ENCODE measurements at regions not wholly inside any gene's neighbourhood (a gene's known extent, or its start where the extent isn't known, plus 50 kb on each side); places are given as distances from the start of the nearest gene placed in this dataset.

GRCh38 chr12:127074161-127074560 is 1192.8 kb upstream of the TMEM132C start:
- Histone ChIP-seq H3K27ac (no peak overlapping the region), H3K36me3 (no peaks in the 10 kb centered on the region), H3K9me3 (no peaks in the 10 kb centered on the region), H3K27me3 (replicated peaks; ENCODE audit: insufficient read depth) (no peaks in the 10 kb centered on the region), H3K4me1 (replicated peaks) (no peaks in the 10 kb centered on the region), H3K4me3 (no peak overlapping the region)
- intact Hi-C loops (cut with DNase I): no loop called here
- TF ChIP-seq CTCF (IDR thresholded peaks at IDR 0.05) (no peak), POLR2A (IDR thresholded peaks at IDR 0.05) (no peak), POLR2AphosphoS5 (IDR thresholded peaks at IDR 0.05) (no peak)
- DNase-seq (ENCODE audit: low spot score): no peak
- 18% methylated on average over 2 of the region's 2 CpGs for WGBS

- H3K27me3 ChIP-seq (replicated peaks; ENCODE audit: insufficient read depth): no peaks in the 10 kb centered on the region
- no peaks in the 10 kb centered on the region for H3K36me3 ChIP-seq
- intact Hi-C loops (cut with DNase I): no loop called here
- no peak overlapping the region for H3K4me3 ChIP-seq
- TF ChIP-seq POLR2AphosphoS5 (IDR thresholded peaks at IDR 0.05) (no peak), CTCF (IDR thresholded peaks at IDR 0.05) (no peak)
- WGBS: 83% methylated on average over 4 of the region's 4 CpGs
- no peak overlapping the region for H3K27ac ChIP-seq
- H3K9me3 ChIP-seq: no peaks in the 10 kb centered on the region
- no peak for DNase-seq (ENCODE audit: low spot score)
- H3K4me1 ChIP-seq (replicated peaks): no peaks in the 10 kb centered on the region
Measured at GRCh38 chr12:127075981-127076380, 1191.0 kb upstream of the TMEM132C start.

- Histone ChIP-seq H3K4me1 (replicated peaks) (no peaks in the 10 kb centered on the region), H3K9me3 (no peaks in the 10 kb centered on the region), H3K36me3 (no peaks in the 10 kb centered on the region), H3K27me3 (replicated peaks; ENCODE audit: insufficient read depth) (no peaks in the 10 kb centered on the region), H3K27ac (no peak overlapping the region), H3K4me3 (no peak overlapping the region)
- TF ChIP-seq POLR2A (IDR thresholded peaks at IDR 0.05): no peak
- no peak for TF ChIP-seq POLR2AphosphoS5 (IDR thresholded peaks at IDR 0.05)
- TF ChIP-seq CTCF (IDR thresholded peaks at IDR 0.05): no peak
- intact Hi-C loops (cut with DNase I): no loop called here
- DNase-seq (ENCODE audit: low spot score): no peak
- 69% methylated on average over 5 of the region's 5 CpGs for WGBS
Measured at GRCh38 chr12:127077262-127078045, 1189.5 kb upstream of the TMEM132C start.

GRCh38 chr12:127078577-127079350 is 1188.2 kb upstream of the TMEM132C start:
- DNase-seq (ENCODE audit: low spot score): no peak
- no peaks in the 10 kb centered on the region for H3K4me1 ChIP-seq (replicated peaks)
- H3K36me3 ChIP-seq: no peaks in the 10 kb centered on the region
- 77% methylated on average over 5 of the region's 5 CpGs for WGBS
- H3K4me3 ChIP-seq: no peak overlapping the region
- H3K9me3 ChIP-seq: no peaks in the 10 kb centered on the region
- TF ChIP-seq POLR2AphosphoS5 (IDR thresholded peaks at IDR 0.05) (no peak), CTCF (IDR thresholded peaks at IDR 0.05) (no peak), POLR2A (IDR thresholded peaks at IDR 0.05) (no peak)
- H3K27ac ChIP-seq: no peak overlapping the region
- intact Hi-C loops (cut with DNase I): no loop called here
- H3K27me3 ChIP-seq (replicated peaks; ENCODE audit: insufficient read depth): no peaks in the 10 kb centered on the region

Measured in prostate gland (tissue), 2 donors.